GM03348 (cell line): ENCODE measurements at regions not wholly inside any gene's neighbourhood (a gene's known extent, or its start where the extent isn't known, plus 50 kb on each side); places are given as distances from the start of the nearest gene placed in this dataset.

Experiments
- DNase-seq: peaks from one replicate; pipeline ENCODE4 v3.0.0; 2012; ENCODE audit warnings: low spot score

GRCh38 chr22:49604732-49605302, 222.9 kb downstream of the BRD1 start:
- DNase-seq = no peak

- DNase-seq = no peak
Observed at GRCh38 chr22:49603016-49603415, 224.7 kb downstream of the BRD1 start.

- no peak for DNase-seq
Observed at GRCh38 chr22:49602481-49602880, 225.2 kb downstream of the BRD1 start.

GRCh38 chr22:49601614-49602321, 225.9 kb downstream of the BRD1 start:
- DNase-seq = no peak

GRCh38 chr22:49600891-49601431, 226.7 kb downstream of the BRD1 start:
- no peak for DNase-seq

- no peak for DNase-seq
Observed at GRCh38 chr22:49600468-49600867, 227.2 kb downstream of the BRD1 start.

GRCh38 chr22:49599691-49600455, 227.8 kb downstream of the BRD1 start:
- no peak for DNase-seq

- no peak for DNase-seq
Observed at GRCh38 chr22:49599039-49599438, 228.6 kb downstream of the BRD1 start.

GRCh38 chr22:49598338-49598737, 229.3 kb downstream of the BRD1 start:
- DNase-seq = no peak

GRCh38 chr22:49597428-49598039, 230.1 kb downstream of the BRD1 start:
- no peak for DNase-seq

- DNase-seq = no peak
Observed at GRCh38 chr22:49595465-49596078, 232.1 kb downstream of the BRD1 start.

GRCh38 chr22:49594078-49594477, 233.6 kb downstream of the BRD1 start:
- no peak for DNase-seq

GRCh38 chr22:49593509-49593908, 234.2 kb downstream of the BRD1 start:
- DNase-seq = no peak

- DNase-seq = no peak
Observed at GRCh38 chr22:49592780-49593501, 234.7 kb downstream of the BRD1 start.

GRCh38 chr22:49590851-49591445, 236.7 kb downstream of the BRD1 start:
- no peak for DNase-seq

- no peak for DNase-seq
Observed at GRCh38 chr22:49590381-49590780, 237.3 kb downstream of the BRD1 start.

GRCh38 chr22:49589811-49590210, 237.9 kb downstream of the BRD1 start:
- DNase-seq = no peak

GRCh38 chr22:49589301-49589700, 238.4 kb downstream of the BRD1 start:
- no peak for DNase-seq

GRCh38 chr22:49588739-49589138, 238.9 kb downstream of the BRD1 start:
- no peak for DNase-seq

- DNase-seq = no peak
Observed at GRCh38 chr22:49587987-49588386, 239.7 kb downstream of the BRD1 start.

GRCh38 chr22:49587421-49587820, 240.3 kb downstream of the BRD1 start:
- DNase-seq = no peak
